ENCODE measurements at regions not wholly inside any gene's neighbourhood (a gene's known extent, or its start where the extent isn't known, plus 50 kb on each side); places are given as distances from the start of the nearest gene placed in this dataset.

- Mint-ChIP-seq H3K36me3 (ENCODE audit: insufficient read depth, unreplicated experiment) (no peaks in the 10 kb centered on the region), H3K4me3 (ENCODE audit: low read depth, unreplicated experiment) (no peak overlapping the region), H3K27me3 (ENCODE audit: unreplicated experiment) (no peaks in the 10 kb centered on the region), H3K9me3 (ENCODE audit: low read depth, unreplicated experiment) (no peaks in the 10 kb centered on the region), H3K27ac (ENCODE audit: unreplicated experiment) (no peak overlapping the region), H3K4me1 (ENCODE audit: low read depth, unreplicated experiment) (peaks cover 26% of the 10 kb centered on the region)
- intact Hi-C loops (cut with micrococcal nuclease; ENCODE audit: unreplicated experiment): no loop called here
- CTCF ChIA-PET: no interaction called here
- BruUV-seq (replicated peaks): no TSS peak
- no peak for TF ChIP-seq CTCF (IDR thresholded peaks at IDR 0.05; ENCODE audit: unreplicated experiment)
- DNase-seq: no peak
These were observed 60.6 kb upstream of the C1orf21 start for GRCh38 chr1:184326278-184326677.

- Mint-ChIP-seq H3K36me3 (ENCODE audit: insufficient read depth, unreplicated experiment) (no peaks in the 10 kb centered on the region), H3K4me3 (ENCODE audit: low read depth, unreplicated experiment) (no peak overlapping the region), H3K9me3 (ENCODE audit: low read depth, unreplicated experiment) (peaks cover 3% of the 10 kb centered on the region), H3K27me3 (ENCODE audit: unreplicated experiment) (no peaks in the 10 kb centered on the region), H3K27ac (ENCODE audit: unreplicated experiment) (peak overlapping the region; percentile 50), H3K4me1 (ENCODE audit: low read depth, unreplicated experiment) (peaks cover 26% of the 10 kb centered on the region)
- no peak for TF ChIP-seq CTCF (IDR thresholded peaks at IDR 0.05; ENCODE audit: unreplicated experiment)
- intact Hi-C loops (cut with micrococcal nuclease; ENCODE audit: unreplicated experiment): no loop called here
- DNase-seq: no peak
- CTCF ChIA-PET: interaction anchor here (1.1 kb wide), 1 partner anchor 57 kb away, joined by 3 read pairs; the partner anchor contains the start of gene C1orf21
- no TSS peak for BruUV-seq (replicated peaks)
These were observed 57.4 kb upstream of the C1orf21 start for GRCh38 chr1:184329245-184329953.

GRCh38 chr1:184329962-184330868 is 56.6 kb upstream of the C1orf21 start:
- Mint-ChIP-seq H3K27ac (ENCODE audit: unreplicated experiment) (peak overlapping the region; percentile 50), H3K27me3 (ENCODE audit: unreplicated experiment) (no peaks in the 10 kb centered on the region), H3K4me1 (ENCODE audit: low read depth, unreplicated experiment) (peaks cover 26% of the 10 kb centered on the region), H3K9me3 (ENCODE audit: low read depth, unreplicated experiment) (peaks cover 3% of the 10 kb centered on the region), H3K4me3 (ENCODE audit: low read depth, unreplicated experiment) (no peak overlapping the region), H3K36me3 (ENCODE audit: insufficient read depth, unreplicated experiment) (no peaks in the 10 kb centered on the region)
- intact Hi-C loops (cut with micrococcal nuclease; ENCODE audit: unreplicated experiment): no loop called here
- no TSS peak for BruUV-seq (replicated peaks)
- CTCF ChIA-PET: interaction anchor here (0.6 to 1.2 kb wide), 3 partner anchors 57 to 611 kb away, joined by 3 to 7 read pairs (median 5); partner anchors contain the start of gene C1orf21
- peak; percentile 66 for DNase-seq
- TF ChIP-seq CTCF (IDR thresholded peaks at IDR 0.05; ENCODE audit: unreplicated experiment): no peak

GRCh38 chr1:184330875-184331274 is 56.0 kb upstream of the C1orf21 start:
- no peak overlapping the region for H3K4me3 Mint-ChIP-seq (ENCODE audit: low read depth, unreplicated experiment)
- H3K27ac Mint-ChIP-seq (ENCODE audit: unreplicated experiment): peak overlapping the region; percentile 50
- BruUV-seq (replicated peaks): no TSS peak
- CTCF ChIA-PET: interaction anchor here (0.6 to 1.2 kb wide), 2 partner anchors 333 to 610 kb away, joined by 5 to 7 read pairs; no protein-coding TSS in a partner anchor
- H3K36me3 Mint-ChIP-seq (ENCODE audit: insufficient read depth, unreplicated experiment): no peaks in the 10 kb centered on the region
- peaks cover 26% of the 10 kb centered on the region for H3K4me1 Mint-ChIP-seq (ENCODE audit: low read depth, unreplicated experiment)
- DNase-seq: no peak
- no peak for TF ChIP-seq CTCF (IDR thresholded peaks at IDR 0.05; ENCODE audit: unreplicated experiment)
- peaks cover 3% of the 10 kb centered on the region for H3K9me3 Mint-ChIP-seq (ENCODE audit: low read depth, unreplicated experiment)
- H3K27me3 Mint-ChIP-seq (ENCODE audit: unreplicated experiment): no peaks in the 10 kb centered on the region
- intact Hi-C loops (cut with micrococcal nuclease; ENCODE audit: unreplicated experiment): no loop called here

Measured in Calu3 (cell line).